ENCODE measurements at regions not wholly inside any gene's neighbourhood (a gene's known extent, or its start where the extent isn't known, plus 50 kb on each side); places are given as distances from the start of the nearest gene placed in this dataset.

DNA sequence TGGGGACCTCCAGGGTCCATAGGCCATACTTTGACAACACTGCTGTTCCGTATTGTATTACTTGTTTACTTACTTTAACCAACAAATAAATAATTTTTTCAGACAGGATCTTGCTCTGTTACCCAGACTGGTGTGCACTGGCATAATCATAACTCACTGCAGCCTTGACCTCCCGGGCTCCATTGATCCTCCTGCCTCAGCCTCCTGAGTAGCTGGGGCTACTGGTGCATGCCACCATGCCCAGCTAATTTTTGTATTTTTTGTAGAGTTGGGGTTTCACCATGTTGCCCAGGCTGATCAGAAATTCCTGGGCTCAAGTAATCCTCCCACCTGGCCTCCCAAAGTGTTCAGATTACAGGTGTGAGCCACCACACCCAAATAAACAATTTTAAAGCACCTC is 64.9 kb upstream of the C15orf39 start:
- TF ChIP-seq, protein P1, sequence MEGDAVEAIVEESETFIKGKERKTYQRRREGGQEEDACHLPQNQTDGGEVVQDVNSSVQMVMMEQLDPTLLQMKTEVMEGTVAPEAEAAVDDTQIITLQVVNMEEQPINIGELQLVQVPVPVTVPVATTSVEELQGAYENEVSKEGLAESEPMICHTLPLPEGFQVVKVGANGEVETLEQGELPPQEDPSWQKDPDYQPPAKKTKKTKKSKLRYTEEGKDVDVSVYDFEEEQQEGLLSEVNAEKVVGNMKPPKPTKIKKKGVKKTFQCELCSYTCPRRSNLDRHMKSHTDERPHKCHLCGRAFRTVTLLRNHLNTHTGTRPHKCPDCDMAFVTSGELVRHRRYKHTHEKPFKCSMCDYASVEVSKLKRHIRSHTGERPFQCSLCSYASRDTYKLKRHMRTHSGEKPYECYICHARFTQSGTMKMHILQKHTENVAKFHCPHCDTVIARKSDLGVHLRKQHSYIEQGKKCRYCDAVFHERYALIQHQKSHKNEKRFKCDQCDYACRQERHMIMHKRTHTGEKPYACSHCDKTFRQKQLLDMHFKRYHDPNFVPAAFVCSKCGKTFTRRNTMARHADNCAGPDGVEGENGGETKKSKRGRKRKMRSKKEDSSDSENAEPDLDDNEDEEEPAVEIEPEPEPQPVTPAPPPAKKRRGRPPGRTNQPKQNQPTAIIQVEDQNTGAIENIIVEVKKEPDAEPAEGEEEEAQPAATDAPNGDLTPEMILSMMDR (IDR thresholded peaks at IDR 0.05), result no peak
- TF ChIP-seq POLR2A (IDR thresholded peaks at IDR 0.05), result no peak
